Mucosa of descending colon (tissue), 3 donors: ENCODE measurements at regions not wholly inside any gene's neighbourhood (a gene's known extent, or its start where the extent isn't known, plus 50 kb on each side); places are given as distances from the start of the nearest gene placed in this dataset.

ENCODE experiments used
- ATAC-seq: fragments of 200-7000 bp; cut with Tn5 transposase; one replicate; pipeline ENCODE4 v1.9.1; 2020; ENCODE audit warnings: mild to moderate bottlenecking, moderate library complexity
- DNase-seq, 3 donors: peaks; one replicate each; pipeline ENCODE4 v3.0.0-alpha.2; 2020
- H3K36me3 ChIP-seq: fragments of 200-600 bp; one replicate; pipeline ENCODE4 v1.8.0; 2021; ENCODE audit warnings: low read depth, mild to moderate bottlenecking
- H3K4me1 ChIP-seq: fragments of 200-600 bp; one replicate; pipeline ENCODE4 v1.8.0; 2021; ENCODE audit warnings: low read depth, mild to moderate bottlenecking
- H3K4me3 ChIP-seq: fragments of 200-600 bp; one replicate; pipeline ENCODE4 v1.8.0; 2021; ENCODE audit warnings: mild to moderate bottlenecking
- H3K9me3 ChIP-seq: fragments of 200-600 bp; one replicate; pipeline ENCODE4 v1.8.0; 2021; ENCODE audit warnings: mild to moderate bottlenecking
- intact Hi-C, 2 donors: fragments of 100-400 bp; cut with DNase I in 1 of 2; cut with micrococcal nuclease in 1 of 2; formaldehyde crosslinking; loops; one replicate each; pipeline versions ENCODE4 v1.11.0 to v1.11.1; 2022; cut with DNase I, micrococcal nuclease
- TF ChIP-seq, protein P1 (sequence below): fragments of 200-600 bp; IDR thresholded peaks from one replicate; pipeline ENCODE4 v1.8.0; 2022; ENCODE audit warnings: antibody characterized with exemption, mild to moderate bottlenecking
- donor health status: DM: no; HTN: no; CAD: no; lungs with moderate emphysema.
- donor health status: DM: no; HTN: no; CAD: no.
- donor health status: DM: no; HTN: yes; CAD: no.

DNA sequence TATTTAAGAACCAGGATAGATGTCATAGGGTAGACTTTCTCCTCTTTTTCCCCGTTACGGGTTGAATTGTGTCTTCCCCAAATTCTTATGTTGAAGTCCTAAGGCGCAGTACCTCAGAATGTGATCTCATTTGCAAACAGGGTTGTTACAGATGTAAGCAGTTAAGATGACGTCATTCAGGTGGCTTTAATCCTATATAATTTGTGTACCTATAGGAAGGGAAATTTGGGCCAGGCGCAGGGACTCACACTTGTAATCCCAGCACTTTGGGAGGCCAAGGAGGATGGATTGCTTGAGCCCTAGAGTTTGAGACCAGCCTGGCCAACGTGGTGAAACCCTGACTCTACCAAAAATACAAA lies 99.5 kb upstream of the DHX40 start:
- DNase-seq (no peak), ATAC-seq (no peak)
- TF ChIP-seq, protein P1, sequence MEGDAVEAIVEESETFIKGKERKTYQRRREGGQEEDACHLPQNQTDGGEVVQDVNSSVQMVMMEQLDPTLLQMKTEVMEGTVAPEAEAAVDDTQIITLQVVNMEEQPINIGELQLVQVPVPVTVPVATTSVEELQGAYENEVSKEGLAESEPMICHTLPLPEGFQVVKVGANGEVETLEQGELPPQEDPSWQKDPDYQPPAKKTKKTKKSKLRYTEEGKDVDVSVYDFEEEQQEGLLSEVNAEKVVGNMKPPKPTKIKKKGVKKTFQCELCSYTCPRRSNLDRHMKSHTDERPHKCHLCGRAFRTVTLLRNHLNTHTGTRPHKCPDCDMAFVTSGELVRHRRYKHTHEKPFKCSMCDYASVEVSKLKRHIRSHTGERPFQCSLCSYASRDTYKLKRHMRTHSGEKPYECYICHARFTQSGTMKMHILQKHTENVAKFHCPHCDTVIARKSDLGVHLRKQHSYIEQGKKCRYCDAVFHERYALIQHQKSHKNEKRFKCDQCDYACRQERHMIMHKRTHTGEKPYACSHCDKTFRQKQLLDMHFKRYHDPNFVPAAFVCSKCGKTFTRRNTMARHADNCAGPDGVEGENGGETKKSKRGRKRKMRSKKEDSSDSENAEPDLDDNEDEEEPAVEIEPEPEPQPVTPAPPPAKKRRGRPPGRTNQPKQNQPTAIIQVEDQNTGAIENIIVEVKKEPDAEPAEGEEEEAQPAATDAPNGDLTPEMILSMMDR: no peak
- no peaks in the 10 kb centered on the region for H3K9me3 ChIP-seq
- H3K4me3 ChIP-seq: no peak overlapping the region
- intact Hi-C loops: no loop called here
- peaks cover 12% of the 10 kb centered on the region for H3K4me1 ChIP-seq
- no peaks in the 10 kb centered on the region for H3K36me3 ChIP-seq

DNA sequence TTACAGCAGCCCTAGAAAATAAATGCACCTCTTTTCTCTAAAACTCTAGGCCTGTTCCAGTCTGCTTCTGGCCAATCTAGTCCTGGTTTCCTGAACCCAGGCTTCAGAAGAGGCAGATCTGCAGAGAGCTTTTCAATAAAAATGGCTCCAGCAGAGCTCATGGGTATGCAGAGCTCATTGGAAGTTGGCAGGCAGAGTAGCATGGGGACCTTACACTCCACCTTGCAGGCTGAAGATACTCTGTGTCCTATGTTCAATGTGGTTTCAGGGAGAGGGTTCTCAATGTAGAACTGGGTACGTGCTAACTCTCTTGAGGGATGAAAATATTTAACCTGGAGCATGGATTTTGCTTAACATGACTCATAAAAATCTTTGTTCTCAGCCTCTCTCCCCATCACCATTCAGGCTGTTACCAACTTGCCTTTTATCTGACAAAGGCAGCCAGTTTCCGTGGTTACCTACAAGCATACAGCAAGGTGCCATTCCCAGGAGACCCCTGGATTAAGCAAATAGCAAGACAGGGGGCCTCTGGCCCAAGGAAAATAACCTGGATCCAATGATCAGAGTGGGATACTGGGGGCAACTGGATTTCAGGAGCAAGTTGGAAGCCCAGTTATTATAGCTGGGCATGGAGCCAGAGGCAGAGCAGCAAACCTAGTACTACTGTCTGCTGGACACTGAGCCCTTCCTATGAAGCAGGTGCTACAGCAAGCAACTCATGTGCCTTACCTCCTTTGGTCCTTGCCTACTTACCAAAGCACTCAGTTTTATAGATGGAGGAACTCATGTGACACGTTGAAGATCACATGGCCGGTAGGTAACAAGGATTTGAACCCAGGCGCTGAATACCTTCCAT lies 98.2 kb upstream of the DHX40 start:
- Histone ChIP-seq H3K4me3 (no peak overlapping the region), H3K4me1 (peaks cover 12% of the 10 kb centered on the region), H3K9me3 (no peaks in the 10 kb centered on the region), H3K36me3 (no peaks in the 10 kb centered on the region)
- intact Hi-C loops: no loop called here
- TF ChIP-seq, protein P1: no peak
- ATAC-seq: no peak
- DNase-seq: no peak

GRCh38 chr17:59469786-59470485 lies 95.5 kb upstream of the DHX40 start:
- ATAC-seq (no peak), DNase-seq (no peak)
- TF ChIP-seq, protein P1: no peak
- no peaks in the 10 kb centered on the region for H3K36me3 ChIP-seq
- no peak overlapping the region for H3K4me3 ChIP-seq
- H3K9me3 ChIP-seq: no peaks in the 10 kb centered on the region
- intact Hi-C loops: no loop called here
- peaks cover 7% of the 10 kb centered on the region for H3K4me1 ChIP-seq

DNA sequence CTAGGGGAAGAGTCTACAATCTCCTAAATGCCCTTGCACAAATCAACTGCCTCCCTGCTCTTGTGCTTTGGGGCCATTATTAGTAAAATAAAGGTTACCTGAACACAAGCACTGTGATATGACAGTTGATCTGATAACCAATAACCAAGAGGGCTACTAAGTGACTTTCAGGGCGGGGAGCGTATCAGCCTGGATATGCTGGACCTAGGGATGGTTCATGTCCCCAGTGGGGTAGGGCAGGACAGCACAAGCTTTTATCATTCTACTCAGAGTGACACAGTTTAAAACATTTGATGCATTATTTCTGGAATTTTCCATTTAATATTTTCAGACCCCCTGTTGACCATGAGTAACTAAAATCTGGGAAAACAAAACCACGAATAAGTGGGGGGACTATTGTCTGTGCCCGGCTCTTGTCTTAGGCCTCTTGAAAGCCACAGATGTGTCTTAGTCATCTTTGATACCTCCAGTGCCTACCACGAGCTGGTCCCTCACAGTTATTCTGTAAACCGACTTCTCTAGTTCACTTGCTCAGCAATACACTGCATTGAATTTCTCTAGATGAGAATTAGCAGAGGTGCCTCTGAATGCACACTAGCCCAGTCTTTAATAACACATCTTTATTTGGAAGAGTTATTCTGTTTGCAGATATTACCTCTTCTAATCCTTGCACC lies 94.6 kb upstream of the DHX40 start:
- DNase-seq: no peak
- Histone ChIP-seq H3K4me1 (peaks cover 6% of the 10 kb centered on the region), H3K4me3 (no peak overlapping the region), H3K9me3 (no peaks in the 10 kb centered on the region), H3K36me3 (no peaks in the 10 kb centered on the region)
- TF ChIP-seq, protein P1: no peak
- intact Hi-C loops: no loop called here
- no peak for ATAC-seq

- intact Hi-C loops: no loop called here
- DNase-seq (no peak), ATAC-seq (no peak)
- H3K36me3 ChIP-seq: no peaks in the 10 kb centered on the region
- H3K9me3 ChIP-seq: no peaks in the 10 kb centered on the region
- H3K4me3 ChIP-seq: no peak overlapping the region
- TF ChIP-seq, protein P1: no peak
- H3K4me1 ChIP-seq: no peaks in the 10 kb centered on the region
Measured at GRCh38 chr17:59476413-59476812, 89.0 kb upstream of the DHX40 start.
